ENCODE measurements at regions not wholly inside any gene's neighbourhood (a gene's known extent, or its start where the extent isn't known, plus 50 kb on each side); places are given as distances from the start of the nearest gene placed in this dataset.

GRCh38 chr10:63681993-63682697, 160.9 kb downstream of the REEP3 start:
- no peak for TF ChIP-seq EZH2phosphoT487 (IDR thresholded peaks at IDR 0.05; ENCODE audit: unreplicated experiment)
- TF ChIP-seq CTCF (conservative IDR thresholded peaks at IDR 0.05; ENCODE audit: low read depth in 2 of 2), result no peak
- TF ChIP-seq EZH2 (IDR thresholded peaks at IDR 0.05; ENCODE audit: low read depth, unreplicated experiment), result no peak
- no peak for TF ChIP-seq POLR2AphosphoS5 (IDR thresholded peaks at IDR 0.05; ENCODE audit: low read depth)
- TF ChIP-seq, protein P1, sequence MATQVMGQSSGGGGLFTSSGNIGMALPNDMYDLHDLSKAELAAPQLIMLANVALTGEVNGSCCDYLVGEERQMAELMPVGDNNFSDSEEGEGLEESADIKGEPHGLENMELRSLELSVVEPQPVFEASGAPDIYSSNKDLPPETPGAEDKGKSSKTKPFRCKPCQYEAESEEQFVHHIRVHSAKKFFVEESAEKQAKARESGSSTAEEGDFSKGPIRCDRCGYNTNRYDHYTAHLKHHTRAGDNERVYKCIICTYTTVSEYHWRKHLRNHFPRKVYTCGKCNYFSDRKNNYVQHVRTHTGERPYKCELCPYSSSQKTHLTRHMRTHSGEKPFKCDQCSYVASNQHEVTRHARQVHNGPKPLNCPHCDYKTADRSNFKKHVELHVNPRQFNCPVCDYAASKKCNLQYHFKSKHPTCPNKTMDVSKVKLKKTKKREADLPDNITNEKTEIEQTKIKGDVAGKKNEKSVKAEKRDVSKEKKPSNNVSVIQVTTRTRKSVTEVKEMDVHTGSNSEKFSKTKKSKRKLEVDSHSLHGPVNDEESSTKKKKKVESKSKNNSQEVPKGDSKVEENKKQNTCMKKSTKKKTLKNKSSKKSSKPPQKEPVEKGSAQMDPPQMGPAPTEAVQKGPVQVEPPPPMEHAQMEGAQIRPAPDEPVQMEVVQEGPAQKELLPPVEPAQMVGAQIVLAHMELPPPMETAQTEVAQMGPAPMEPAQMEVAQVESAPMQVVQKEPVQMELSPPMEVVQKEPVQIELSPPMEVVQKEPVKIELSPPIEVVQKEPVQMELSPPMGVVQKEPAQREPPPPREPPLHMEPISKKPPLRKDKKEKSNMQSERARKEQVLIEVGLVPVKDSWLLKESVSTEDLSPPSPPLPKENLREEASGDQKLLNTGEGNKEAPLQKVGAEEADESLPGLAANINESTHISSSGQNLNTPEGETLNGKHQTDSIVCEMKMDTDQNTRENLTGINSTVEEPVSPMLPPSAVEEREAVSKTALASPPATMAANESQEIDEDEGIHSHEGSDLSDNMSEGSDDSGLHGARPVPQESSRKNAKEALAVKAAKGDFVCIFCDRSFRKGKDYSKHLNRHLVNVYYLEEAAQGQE (IDR thresholded peaks at IDR 0.05; ENCODE audit: unreplicated experiment), result no peak
